ENCODE measurements at regions not wholly inside any gene's neighbourhood (a gene's known extent, or its start where the extent isn't known, plus 50 kb on each side); places are given as distances from the start of the nearest gene placed in this dataset.

GRCh38 chr11:41849250-41849649 is 389.8 kb upstream of the LRRC4C start:
- Mint-ChIP-seq H3K4me3 (no peak overlapping the region), H3K36me3 (ENCODE audit: low read depth) (no peaks in the 10 kb centered on the region), H3K4me1 (no peaks in the 10 kb centered on the region), H3K9me3 (no peaks in the 10 kb centered on the region), H3K27me3 (ENCODE audit: low read depth) (peaks cover 8% of the 10 kb centered on the region), H3K27ac (ENCODE audit: unreplicated experiment) (no peak overlapping the region)
- no peak for TF ChIP-seq CTCF (conservative IDR thresholded peaks at IDR 0.05)
- DNase-seq (ENCODE audit: low read depth, low spot score) = no peak

GRCh38 chr11:41851743-41852142 is 392.3 kb upstream of the LRRC4C start:
- Mint-ChIP-seq H3K9me3 (no peaks in the 10 kb centered on the region), H3K27ac (ENCODE audit: unreplicated experiment) (no peak overlapping the region), H3K4me1 (no peaks in the 10 kb centered on the region), H3K27me3 (ENCODE audit: low read depth) (peaks cover 8% of the 10 kb centered on the region), H3K4me3 (no peak overlapping the region), H3K36me3 (ENCODE audit: low read depth) (no peaks in the 10 kb centered on the region)
- no peak for TF ChIP-seq CTCF (conservative IDR thresholded peaks at IDR 0.05)
- no peak for DNase-seq (ENCODE audit: low read depth, low spot score)

GRCh38 chr11:41861838-41862237 is 402.4 kb upstream of the LRRC4C start:
- Mint-ChIP-seq H3K27ac (ENCODE audit: unreplicated experiment) (no peak overlapping the region), H3K4me1 (no peaks in the 10 kb centered on the region), H3K9me3 (no peaks in the 10 kb centered on the region), H3K27me3 (ENCODE audit: low read depth) (no peaks in the 10 kb centered on the region), H3K4me3 (no peak overlapping the region), H3K36me3 (ENCODE audit: low read depth) (no peaks in the 10 kb centered on the region)
- no peak for DNase-seq (ENCODE audit: low read depth, low spot score)
- no peak for TF ChIP-seq CTCF (conservative IDR thresholded peaks at IDR 0.05)

GRCh38 chr11:41866525-41866924 is 407.1 kb upstream of the LRRC4C start:
- Mint-ChIP-seq H3K27ac (ENCODE audit: unreplicated experiment) (no peak overlapping the region), H3K27me3 (ENCODE audit: low read depth) (no peaks in the 10 kb centered on the region), H3K4me1 (no peaks in the 10 kb centered on the region), H3K4me3 (no peak overlapping the region), H3K36me3 (ENCODE audit: low read depth) (no peaks in the 10 kb centered on the region), H3K9me3 (no peaks in the 10 kb centered on the region)
- DNase-seq (ENCODE audit: low read depth, low spot score) = no peak
- TF ChIP-seq CTCF (conservative IDR thresholded peaks at IDR 0.05) = no peak

- Mint-ChIP-seq H3K4me3 (no peak overlapping the region), H3K4me1 (peaks cover 4% of the 10 kb centered on the region), H3K27me3 (ENCODE audit: low read depth) (no peaks in the 10 kb centered on the region), H3K36me3 (ENCODE audit: low read depth) (no peaks in the 10 kb centered on the region), H3K27ac (ENCODE audit: unreplicated experiment) (no peak overlapping the region), H3K9me3 (peaks cover 2% of the 10 kb centered on the region)
- no peak for DNase-seq (ENCODE audit: low read depth, low spot score)
- TF ChIP-seq CTCF (conservative IDR thresholded peaks at IDR 0.05) = no peak
These were observed 409.2 kb upstream of the LRRC4C start for GRCh38 chr11:41868606-41869005.

GRCh38 chr11:41872426-41872825 is 413.0 kb upstream of the LRRC4C start:
- peaks cover 4% of the 10 kb centered on the region for H3K4me1 Mint-ChIP-seq
- no peak overlapping the region for H3K4me3 Mint-ChIP-seq
- no peak for TF ChIP-seq CTCF (conservative IDR thresholded peaks at IDR 0.05)
- H3K36me3 Mint-ChIP-seq (ENCODE audit: low read depth) = no peaks in the 10 kb centered on the region
- no peaks in the 10 kb centered on the region for H3K27me3 Mint-ChIP-seq (ENCODE audit: low read depth)
- peaks cover 2% of the 10 kb centered on the region for H3K9me3 Mint-ChIP-seq
- no peak overlapping the region for H3K27ac Mint-ChIP-seq (ENCODE audit: unreplicated experiment)
- no peak for DNase-seq (ENCODE audit: low read depth, low spot score)

All from neural crest cell (in vitro differentiated cells).